ENCODE measurements at regions not wholly inside any gene's neighbourhood (a gene's known extent, or its start where the extent isn't known, plus 50 kb on each side); places are given as distances from the start of the nearest gene placed in this dataset.

- DNase-seq (no peak), ATAC-seq (no peak)
- no peak overlapping the region for H3K27ac ChIP-seq
- H3K36me3 ChIP-seq, result no peaks in the 10 kb centered on the region
- intact Hi-C loops (cut with DNase I), result no loop called here
- no peak for TF ChIP-seq CTCF (IDR thresholded peaks at IDR 0.05)
- H3K9me3 ChIP-seq, result no peaks in the 10 kb centered on the region
- H3K27me3 ChIP-seq, result no peaks in the 10 kb centered on the region
- no peaks in the 10 kb centered on the region for H3K4me1 ChIP-seq
- no peak overlapping the region for H3K4me3 ChIP-seq
Measured at GRCh38 chr11:101810546-101810945, 104.3 kb upstream of the CEP126 start.

GRCh38 chr11:101807531-101807930 is 107.3 kb upstream of the CEP126 start:
- no peak for TF ChIP-seq CTCF (IDR thresholded peaks at IDR 0.05)
- DNase-seq (no peak), ATAC-seq (no peak)
- no peaks in the 10 kb centered on the region for H3K36me3 ChIP-seq
- H3K27ac ChIP-seq, result no peak overlapping the region
- no peaks in the 10 kb centered on the region for H3K4me1 ChIP-seq
- intact Hi-C loops (cut with DNase I), result no loop called here
- H3K4me3 ChIP-seq, result no peak overlapping the region
- no peaks in the 10 kb centered on the region for H3K27me3 ChIP-seq
- H3K9me3 ChIP-seq, result no peaks in the 10 kb centered on the region

GRCh38 chr11:101803651-101804050 is 111.2 kb upstream of the CEP126 start:
- Histone ChIP-seq H3K36me3 (no peaks in the 10 kb centered on the region), H3K4me1 (no peaks in the 10 kb centered on the region), H3K9me3 (no peaks in the 10 kb centered on the region), H3K4me3 (no peak overlapping the region), H3K27ac (no peak overlapping the region), H3K27me3 (no peaks in the 10 kb centered on the region)
- intact Hi-C loops (cut with DNase I), result no loop called here
- TF ChIP-seq CTCF (IDR thresholded peaks at IDR 0.05), result no peak
- no peak for DNase-seq
- ATAC-seq, result no peak

GRCh38 chr11:101797335-101797734 is 117.5 kb upstream of the CEP126 start:
- no peak for ATAC-seq
- intact Hi-C loops (cut with DNase I), result no loop called here
- Histone ChIP-seq H3K27me3 (no peaks in the 10 kb centered on the region), H3K9me3 (no peaks in the 10 kb centered on the region), H3K27ac (no peak overlapping the region), H3K4me1 (no peaks in the 10 kb centered on the region), H3K4me3 (no peak overlapping the region), H3K36me3 (no peaks in the 10 kb centered on the region)
- TF ChIP-seq CTCF (IDR thresholded peaks at IDR 0.05), result no peak
- DNase-seq, result no peak

GRCh38 chr11:101792814-101793213 is 122.0 kb upstream of the CEP126 start:
- peak; percentile 75 for ATAC-seq
- H3K4me1 ChIP-seq, result no peaks in the 10 kb centered on the region
- intact Hi-C loops (cut with DNase I), result no loop called here
- H3K27ac ChIP-seq, result no peak overlapping the region
- DNase-seq, result no peak
- no peak overlapping the region for H3K4me3 ChIP-seq
- TF ChIP-seq CTCF (IDR thresholded peaks at IDR 0.05), result no peak
- H3K36me3 ChIP-seq, result no peaks in the 10 kb centered on the region
- H3K27me3 ChIP-seq, result no peaks in the 10 kb centered on the region
- no peaks in the 10 kb centered on the region for H3K9me3 ChIP-seq

- intact Hi-C loops (cut with DNase I), result no loop called here
- no peak for TF ChIP-seq CTCF (IDR thresholded peaks at IDR 0.05)
Measured at GRCh38 chr11:101786916-101787315, 127.9 kb upstream of the CEP126 start.

More at GRCh38 chr11:101786916-101787315, 127.9 kb upstream of the CEP126 start:
- ATAC-seq (no peak), DNase-seq (no peak)
- Histone ChIP-seq H3K4me3 (no peak overlapping the region), H3K27ac (no peak overlapping the region), H3K36me3 (no peaks in the 10 kb centered on the region), H3K9me3 (no peaks in the 10 kb centered on the region), H3K4me1 (no peaks in the 10 kb centered on the region), H3K27me3 (no peaks in the 10 kb centered on the region)
